ENCODE measurements at regions not wholly inside any gene's neighbourhood (a gene's known extent, or its start where the extent isn't known, plus 50 kb on each side); places are given as distances from the start of the nearest gene placed in this dataset.
"Not testable (repeated sequence)": the region's sequence is repeated elsewhere in the genome, so short reads cannot be mapped to it uniquely, and the experiment has no call there.

DNA sequence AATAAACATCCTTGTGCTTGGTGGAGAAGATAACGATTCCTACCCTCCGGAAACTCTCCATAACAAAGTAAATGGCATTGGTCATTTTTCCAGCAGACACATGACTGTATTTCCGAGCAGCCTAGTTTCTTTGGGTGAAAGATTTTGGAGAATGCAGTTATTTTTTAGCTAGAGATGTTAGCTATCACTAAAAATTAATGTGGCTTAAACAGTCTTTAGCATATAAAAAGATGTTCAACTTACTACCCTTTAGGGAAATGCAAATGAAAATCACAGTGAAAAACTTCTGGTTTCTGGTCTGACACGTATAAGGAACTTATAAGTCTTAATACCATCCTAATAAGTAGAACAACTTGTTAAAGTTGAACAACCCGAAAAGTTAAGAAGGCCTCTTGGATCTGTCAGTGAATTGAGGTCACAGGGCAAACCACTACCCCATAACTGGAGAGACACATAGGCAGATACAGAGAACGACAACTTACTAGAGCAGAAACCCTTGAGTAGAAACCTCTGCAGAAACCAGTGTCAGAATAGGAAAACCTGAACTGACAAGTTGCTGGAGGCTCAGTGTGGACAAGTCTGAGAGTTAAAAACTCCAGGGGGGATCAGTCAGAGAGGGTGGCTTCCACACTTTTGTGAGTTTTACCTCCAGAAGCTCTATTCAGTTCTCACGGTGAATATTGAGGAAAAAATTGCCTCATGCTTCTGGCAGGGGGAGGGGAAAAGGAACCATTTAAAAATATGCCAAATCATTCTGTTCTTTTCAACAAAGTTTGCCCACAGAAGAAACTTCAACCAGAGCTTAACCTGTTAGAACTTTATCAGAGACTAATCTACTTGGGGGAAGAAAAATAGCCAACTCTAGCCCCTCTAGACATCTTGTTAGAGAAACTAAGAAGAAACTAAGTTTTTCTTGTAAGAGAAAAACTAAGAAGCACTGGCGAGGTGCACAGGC lies 325.2 kb upstream of the RPS23 start:
- DNase-seq (ENCODE audit: low spot score): no peak

GRCh38 chr5:82601861-82602260 lies 323.7 kb upstream of the RPS23 start:
- no peak for DNase-seq (ENCODE audit: low spot score)

GRCh38 chr5:82601077-82601476 lies 322.9 kb upstream of the RPS23 start:
- DNase-seq (ENCODE audit: low spot score): no peak

DNA sequence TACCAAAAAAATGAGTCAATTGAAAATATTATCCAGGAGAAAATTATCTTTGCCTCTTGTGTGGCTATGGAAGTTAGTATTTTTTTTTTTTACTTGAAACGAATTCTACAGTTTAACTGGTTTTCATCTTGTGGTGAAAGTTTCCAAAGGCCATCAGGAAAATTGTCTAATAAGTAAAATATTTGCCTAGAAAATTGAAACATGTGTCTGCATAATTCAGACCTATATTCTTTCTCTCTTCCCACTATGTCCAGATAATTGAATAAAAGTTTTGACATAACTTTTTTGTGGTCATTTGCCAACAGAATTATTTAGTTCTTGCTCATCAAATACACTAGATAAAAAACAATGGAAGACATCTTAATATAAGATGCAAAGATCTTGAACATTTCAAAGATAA lies 321.5 kb upstream of the RPS23 start:
- no peak for DNase-seq (ENCODE audit: low spot score)

DNA sequence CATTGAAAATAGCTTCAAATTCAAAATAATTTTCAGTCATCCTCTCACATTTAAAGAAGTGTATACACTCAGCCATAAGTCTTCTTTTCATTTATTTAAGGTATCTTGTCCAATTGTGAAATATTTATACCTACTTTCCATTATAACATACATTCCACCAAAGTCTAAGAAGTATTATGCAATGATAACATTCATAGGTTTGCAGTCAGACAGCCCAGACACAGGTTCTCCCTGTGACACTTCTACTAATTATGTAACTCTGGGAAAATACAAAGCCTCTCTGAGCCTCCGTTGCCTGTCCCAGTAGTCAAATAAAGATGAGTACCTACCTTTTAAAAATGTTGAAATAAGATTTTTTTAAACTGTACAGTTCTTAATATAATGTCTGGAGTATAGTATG lies 320.9 kb upstream of the RPS23 start:
- DNase-seq (ENCODE audit: low spot score): no peak

GRCh38 chr5:82597437-82597836 lies 319.3 kb upstream of the RPS23 start:
- DNase-seq (ENCODE audit: low spot score): no peak

DNA sequence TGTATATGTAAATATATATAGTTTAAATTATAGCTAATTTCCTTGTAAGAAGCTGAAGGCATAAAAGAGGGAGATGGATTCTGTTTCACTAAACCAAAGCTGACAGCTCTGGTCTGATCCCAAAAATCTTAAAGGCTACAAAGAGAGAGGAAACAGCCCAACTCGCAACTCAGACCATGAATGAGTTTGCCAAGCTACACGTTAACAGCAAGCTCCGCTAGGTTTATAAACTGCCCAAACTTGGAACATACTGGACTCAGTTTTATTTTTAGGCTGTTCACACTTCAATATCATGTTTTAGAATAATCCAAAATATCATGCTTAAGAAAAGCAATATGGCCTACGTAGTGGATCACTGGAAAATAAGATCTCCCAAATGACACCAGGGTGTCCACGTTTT lies 318.3 kb upstream of the RPS23 start:
- DNase-seq (ENCODE audit: low spot score): no peak

DNA sequence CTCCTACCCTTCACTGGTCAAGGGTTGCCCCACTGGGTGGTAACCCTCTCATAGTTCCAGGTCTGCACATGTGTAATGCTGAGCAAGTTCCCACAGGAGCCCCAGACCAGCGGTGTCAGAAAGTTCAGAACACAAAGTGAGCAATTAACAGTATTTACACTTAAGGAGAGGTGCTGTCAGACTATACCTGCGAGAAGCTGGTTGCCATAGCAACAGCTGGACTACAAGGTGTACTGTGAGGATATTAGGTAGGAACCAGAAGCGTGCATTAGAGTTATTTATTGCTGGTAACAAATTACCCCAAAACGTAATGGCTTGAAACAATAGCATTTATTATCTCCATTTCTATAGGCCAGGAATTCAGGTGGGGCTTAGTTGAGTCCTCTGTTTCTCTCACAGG lies 317.0 kb upstream of the RPS23 start:
- no peak for DNase-seq (ENCODE audit: low spot score)

- DNase-seq (ENCODE audit: low spot score): no peak
Observed at GRCh38 chr5:82594097-82594496, 315.9 kb upstream of the RPS23 start.

DNA sequence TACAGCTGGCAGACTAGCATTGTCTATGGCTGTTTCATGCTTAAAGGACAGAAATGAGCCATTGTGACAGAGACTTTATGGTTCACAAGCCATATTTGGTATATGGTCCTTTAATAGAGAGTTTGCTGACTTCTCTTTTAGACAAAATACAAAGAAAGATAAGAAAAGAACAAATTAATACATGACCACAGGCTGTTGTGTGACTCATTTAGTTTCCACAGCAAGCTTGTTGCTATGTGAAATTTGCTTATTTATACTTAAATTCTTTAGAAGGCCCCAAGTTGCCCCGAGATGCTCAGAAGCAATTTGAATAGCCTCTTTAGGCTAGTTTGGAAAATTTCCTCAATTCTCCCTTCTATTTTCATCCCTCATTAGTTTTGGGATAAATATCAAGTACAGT lies 315.3 kb upstream of the RPS23 start:
- DNase-seq (ENCODE audit: low spot score): no peak

- no peak for DNase-seq (ENCODE audit: low spot score)
Observed at GRCh38 chr5:82591021-82591515, 312.9 kb upstream of the RPS23 start.

GRCh38 chr5:82590112-82590511 lies 312.0 kb upstream of the RPS23 start:
- DNase-seq (ENCODE audit: low spot score): no peak

DNA sequence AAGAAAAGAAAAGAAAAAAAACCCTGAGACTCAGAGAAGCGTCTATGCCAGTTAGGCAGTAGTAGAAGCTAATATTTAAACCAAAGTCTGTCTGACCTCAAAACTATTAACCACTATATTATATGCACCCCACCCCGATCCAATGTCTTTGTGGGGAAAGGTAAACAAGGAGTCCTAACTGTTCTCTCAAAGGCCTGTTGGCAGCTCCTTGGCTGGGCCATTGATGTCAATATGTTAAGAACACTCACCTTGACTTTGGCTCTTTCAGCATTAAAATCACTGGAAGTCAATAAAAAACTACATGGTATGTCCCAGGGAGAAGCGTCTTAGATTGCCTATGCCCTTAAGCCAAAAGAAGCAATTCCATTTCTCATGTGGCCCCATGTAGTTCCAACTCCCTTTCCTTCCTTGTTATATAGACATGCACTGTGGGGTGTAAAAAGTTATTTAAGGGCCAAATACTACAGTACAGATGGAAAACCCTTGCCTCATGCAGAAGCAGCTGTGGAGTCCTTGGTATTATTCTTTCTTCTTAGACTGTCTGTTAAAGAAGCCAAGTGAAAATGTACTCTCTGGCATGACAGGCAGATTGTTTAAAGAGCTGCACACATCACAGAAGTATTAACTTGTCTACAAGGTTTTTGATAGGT lies 308.6 kb upstream of the RPS23 start:
- no peak for DNase-seq (ENCODE audit: low spot score)

- no peak for DNase-seq (ENCODE audit: low spot score)
Observed at GRCh38 chr5:82586181-82586580, 308.0 kb upstream of the RPS23 start.

- peak; percentile 47 for DNase-seq (ENCODE audit: low spot score)
Observed at GRCh38 chr5:82584631-82585030, 306.5 kb upstream of the RPS23 start.

DNA sequence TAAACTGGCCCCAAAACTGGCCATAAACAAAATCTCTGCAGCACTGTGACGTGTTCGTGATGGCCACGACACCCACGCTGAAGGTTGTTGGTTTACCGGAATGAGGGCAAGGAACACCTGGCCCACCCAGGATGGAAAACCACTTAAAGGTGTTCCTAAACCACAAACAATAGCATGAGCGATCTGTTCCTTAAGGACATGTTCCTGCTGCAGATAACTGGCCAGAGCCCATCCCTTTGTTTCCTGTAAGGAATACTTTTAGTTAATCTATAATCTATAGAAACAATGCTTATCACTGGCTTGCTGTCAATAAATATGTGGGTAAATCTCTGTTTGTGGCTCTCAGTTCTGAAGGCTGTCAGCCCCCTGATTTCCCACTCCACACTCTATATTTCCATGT lies 305.2 kb upstream of the RPS23 start:
- DNase-seq (ENCODE audit: low spot score): not testable (repeated sequence)

DNA sequence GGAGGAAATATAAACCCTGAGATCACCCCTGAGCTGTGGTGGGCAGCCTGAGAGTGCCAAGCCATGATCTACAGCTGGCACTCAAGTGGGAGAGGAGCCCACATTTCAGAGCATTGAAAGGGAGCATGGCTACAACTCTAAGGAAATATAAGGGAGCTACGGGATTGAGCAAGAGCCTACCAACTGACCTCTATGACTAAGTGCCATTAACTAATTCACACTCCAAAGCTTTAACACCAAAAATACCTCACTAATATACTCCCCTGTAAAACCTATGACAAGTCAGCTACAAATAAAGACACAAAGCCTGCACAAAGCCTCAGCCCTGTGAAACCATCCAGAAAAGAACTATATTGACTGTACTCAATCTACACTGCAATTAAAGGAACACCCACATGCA lies 286.8 kb upstream of the RPS23 start:
- no peak for DNase-seq (ENCODE audit: low spot score)

GRCh38 chr5:82563745-82564144 lies 285.6 kb upstream of the RPS23 start:
- no peak for DNase-seq (ENCODE audit: low spot score)

- DNase-seq (ENCODE audit: low spot score): no peak
Observed at GRCh38 chr5:82562696-82563240, 284.6 kb upstream of the RPS23 start.

DNA sequence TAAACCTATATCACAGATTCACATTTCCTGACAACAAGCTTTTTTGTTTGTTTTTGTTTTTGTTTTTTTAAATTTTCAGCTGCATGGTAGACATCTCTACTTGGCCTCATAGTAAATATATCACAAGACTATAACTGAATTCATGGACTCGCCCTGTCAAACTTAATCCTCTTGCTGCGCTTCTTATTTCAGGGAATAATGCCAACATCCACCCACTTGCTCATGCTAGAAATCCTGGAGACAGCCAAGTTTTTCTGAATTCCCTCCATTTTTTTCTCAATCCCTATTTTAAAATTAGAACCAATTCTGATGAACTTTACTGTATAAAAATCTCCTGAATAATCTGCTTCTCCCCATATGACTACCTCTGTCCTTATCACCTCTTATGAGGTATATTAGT lies 283.6 kb upstream of the RPS23 start:
- no peak for DNase-seq (ENCODE audit: low spot score)

DNA sequence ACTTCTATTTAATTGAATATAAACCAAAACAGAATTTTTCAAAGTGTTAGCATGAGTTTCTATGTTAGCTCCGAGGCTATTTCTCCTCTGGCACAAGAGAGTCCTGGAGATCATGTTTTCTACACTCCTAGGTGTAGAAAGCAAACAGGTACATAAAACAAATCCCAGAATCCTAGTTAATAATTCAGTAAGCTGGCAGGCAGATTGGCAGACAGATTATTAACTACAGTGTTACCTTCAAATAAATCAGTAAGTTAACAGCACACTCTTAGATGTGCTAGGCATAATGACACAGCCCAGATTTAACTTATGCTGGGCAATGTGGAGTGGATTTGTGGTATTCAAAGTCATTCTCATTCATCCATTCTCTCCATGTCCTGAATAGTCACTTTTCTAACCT lies 282.8 kb upstream of the RPS23 start:
- no peak for DNase-seq (ENCODE audit: low spot score)

GRCh38 chr5:82560561-82560960 lies 282.4 kb upstream of the RPS23 start:
- no peak for DNase-seq (ENCODE audit: low spot score)

- no peak for DNase-seq (ENCODE audit: low spot score)
Observed at GRCh38 chr5:82551840-82552385, 273.8 kb upstream of the RPS23 start.

Data from globus pallidus (tissue), 1 donor.